Prostate gland (tissue), 2 donors: ENCODE measurements at regions not wholly inside any gene's neighbourhood (a gene's known extent, or its start where the extent isn't known, plus 50 kb on each side); places are given as distances from the start of the nearest gene placed in this dataset.
"Not testable (repeated sequence)": the region's sequence is repeated elsewhere in the genome, so short reads cannot be mapped to it uniquely, and the experiment has no call there.

ENCODE experiments used
- DNase-seq: peaks from one replicate; pipeline ENCODE4 v3.0.0-alpha.2; 2019; ENCODE audit warnings: low spot score
- H3K27ac ChIP-seq, 2 donors: fragments of 200-600 bp; sonication (generic); 2 replicates each; pipeline ENCODE4 v1.5.1; 2017 to 2019
- H3K27me3 ChIP-seq: fragments of 200-600 bp; sonication (generic); replicated peaks from 2 replicates; pipeline ENCODE4 v1.5.1; 2019; ENCODE audit not compliant: insufficient read depth
- H3K36me3 ChIP-seq, 2 donors: fragments of 200-600 bp; sonication (generic); 1 replicate in 1 of 2; 2 replicates in 1 of 2; pipeline versions ENCODE4 v1.5.1 to v1.8.1; 2017 to 2019
- H3K4me1 ChIP-seq: fragments of 200-600 bp; sonication (generic); replicated peaks from 2 replicates; pipeline ENCODE4 v1.5.1; 2019
- H3K4me3 ChIP-seq, 2 donors: fragments of 200-600 bp; sonication (generic); 2 replicates each; pipeline ENCODE4 v1.5.1; 2017 to 2019
- H3K9me3 ChIP-seq: fragments of 200-600 bp; sonication (generic); 2 replicates; pipeline ENCODE4 v1.5.1; 2017
- CTCF ChIP-seq, 4 experiments: fragments of 200-600 bp in 2 of 4; fragments of 450-650 bp in 2 of 4; sonication (generic) in 2 of 4; IDR thresholded peaks; 1 replicate in 3 of 4; 2 replicates in 1 of 4; pipeline ENCODE4 v1.5.1; 2016 to 2019; ENCODE audit warnings: antibody characterized with exemption in 4 of 4, mild to moderate bottlenecking in 2 of 4, moderate library complexity in 2 of 4
- POLR2A ChIP-seq: fragments of 450-650 bp; IDR thresholded peaks from one replicate; pipeline ENCODE4 v1.6.1; 2016; ENCODE audit warnings: antibody characterized with exemption, mild to moderate bottlenecking
- POLR2AphosphoS5 ChIP-seq: sonication (generic); formaldehyde crosslinking; IDR thresholded peaks from one replicate; pipeline ENCODE4 v1.6.1; 2017; ENCODE audit warnings: antibody characterized with exemption
- WGBS: methylation state at CpG from one replicate; pipeline ENCODE4 v1.1.5; 2018; 5-methylcytosine and 5-hydroxymethylcytosine counted together
- intact Hi-C: fragments of 100-400 bp; cut with DNase I; formaldehyde crosslinking; loops from one replicate; pipeline ENCODE4 v1.14.2; 2022

GRCh38 chr15:98548139-98548971 is 100.0 kb upstream of the IGF1R start:
- intact Hi-C loops = loop anchor here (5.0 kb wide), 1 partner anchor 99 kb away; the partner anchor contains the start of gene IGF1R
- Histone ChIP-seq H3K36me3 (no peaks in the 10 kb centered on the region), H3K27ac (peak overlapping the region; percentile 72 to 74), H3K4me1 (no peaks in the 10 kb centered on the region), H3K9me3 (no peaks in the 10 kb centered on the region), H3K4me3 (peak overlapping the region; percentile 39 to 45), H3K27me3 (no peaks in the 10 kb centered on the region)
- DNase-seq = peak; percentile 66
- under 1% methylated on average over 58 of the region's 65 CpGs for WGBS
- peak; percentile 57 for TF ChIP-seq POLR2AphosphoS5
- TF ChIP-seq CTCF (IDR thresholded peaks at IDR 0.05) = peak in 2 of 4 experiments; percentile 10 to 34
- peak; percentile 49 for TF ChIP-seq POLR2A

- Histone ChIP-seq H3K4me3 (peak overlapping the region; percentile 39 to 45), H3K4me1 (no peaks in the 10 kb centered on the region), H3K9me3 (no peaks in the 10 kb centered on the region), H3K27me3 (no peaks in the 10 kb centered on the region), H3K27ac (peak overlapping the region; percentile 72 to 74), H3K36me3 (no peaks in the 10 kb centered on the region)
- intact Hi-C loops = loop anchor here (5.0 kb wide), 1 partner anchor 98 kb away; the partner anchor contains the start of gene IGF1R
- no peak for DNase-seq
- TF ChIP-seq POLR2A = no peak
- 66% methylated on average over 11 of the region's 11 CpGs for WGBS
Observed at GRCh38 chr15:98549003-98549402, 99.3 kb upstream of the IGF1R start.

GRCh38 chr15:98549741-98550140 is 98.6 kb upstream of the IGF1R start:
- Histone ChIP-seq H3K27ac (no peak overlapping the region), H3K4me3 (no peak overlapping the region), H3K4me1 (no peaks in the 10 kb centered on the region), H3K9me3 (no peaks in the 10 kb centered on the region), H3K27me3 (no peaks in the 10 kb centered on the region), H3K36me3 (no peaks in the 10 kb centered on the region)
- DNase-seq = no peak
- WGBS = 99% methylated on average over 15 of the region's 26 CpGs
- intact Hi-C loops = loop anchor here (5.0 kb wide), 1 partner anchor 98 kb away; the partner anchor contains the start of gene IGF1R
- TF ChIP-seq POLR2AphosphoS5 = no peak
- no peak for TF ChIP-seq POLR2A
- TF ChIP-seq CTCF (IDR thresholded peaks at IDR 0.05) = no peak

- H3K4me1 ChIP-seq, H3K9me3 ChIP-seq, DNase-seq, H3K27me3 ChIP-seq, H3K36me3 ChIP-seq, H3K4me3 ChIP-seq, H3K27ac ChIP-seq, intact Hi-C loops: not testable (repeated sequence)
- WGBS = 89% methylated on average over 7 of the region's 7 CpGs
Observed at GRCh38 chr15:98550363-98550762, 98.0 kb upstream of the IGF1R start.

GRCh38 chr15:98551936-98552562 is 96.3 kb upstream of the IGF1R start:
- Histone ChIP-seq H3K27ac (no peak overlapping the region), H3K4me1 (no peaks in the 10 kb centered on the region), H3K4me3 (no peak overlapping the region), H3K27me3 (no peaks in the 10 kb centered on the region), H3K9me3 (no peaks in the 10 kb centered on the region), H3K36me3 (no peaks in the 10 kb centered on the region)
- TF ChIP-seq CTCF (IDR thresholded peaks at IDR 0.05) (no peak), POLR2AphosphoS5 (no peak), POLR2A (no peak)
- DNase-seq = no peak
- intact Hi-C loops = no loop called here
- 86% methylated on average over 11 of the region's 11 CpGs for WGBS
